Left lobe of liver (tissue), 2 donors: ENCODE measurements at regions not wholly inside any gene's neighbourhood (a gene's known extent, or its start where the extent isn't known, plus 50 kb on each side); places are given as distances from the start of the nearest gene placed in this dataset.
A peak's percentile ranks its signal among the peaks of the same experiment; 100 is the strongest.
"Not testable (repeated sequence)": the region's sequence is repeated elsewhere in the genome, so short reads cannot be mapped to it uniquely, and the experiment has no call there.

Source experiments
- ATAC-seq: fragments of 200-7000 bp; cut with Tn5 transposase; one replicate; pipeline ENCODE4 v1.9.1; 2020; ENCODE audit warnings: mild to moderate bottlenecking, moderate library complexity
- DNase-seq: peaks from one replicate; pipeline ENCODE4 v3.0.0-alpha.2; 2020; ENCODE audit warnings: low spot score
- donor health status: DM: no; HTN: no; CAD: no; lungs with moderate emphysema.
- donor health status: DM: no; HTN: yes; CAD: no.

- no peak for ATAC-seq
- DNase-seq: no peak
Measured at GRCh38 chr11:34757026-34757451, 136.1 kb downstream of the EHF start.

GRCh38 chr11:34756591-34756990 lies 135.7 kb downstream of the EHF start:
- ATAC-seq (no peak), DNase-seq (no peak)

DNA sequence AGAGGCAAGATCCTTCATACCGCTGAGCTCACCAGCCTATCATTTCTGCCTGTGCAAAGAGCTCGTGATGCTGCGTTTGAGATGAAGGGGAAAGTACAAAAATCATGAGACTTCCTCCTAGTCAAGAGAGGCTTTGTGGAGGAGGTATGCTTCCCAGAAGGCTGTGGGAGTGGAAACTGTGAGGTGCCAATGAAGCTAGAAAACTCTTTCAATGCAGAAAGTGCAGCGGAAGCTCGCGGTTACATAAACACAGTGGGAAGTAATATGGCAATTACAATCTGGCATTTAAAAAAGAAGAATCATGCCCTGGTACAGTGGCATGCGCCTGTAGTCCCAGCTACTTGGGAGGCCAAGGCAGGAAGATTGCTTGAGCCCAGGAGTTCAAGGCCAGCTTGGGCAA lies 134.8 kb downstream of the EHF start:
- no peak for ATAC-seq
- no peak for DNase-seq

GRCh38 chr11:34754171-34754823 lies 133.4 kb downstream of the EHF start:
- no peak for DNase-seq
- ATAC-seq: no peak

GRCh38 chr11:34750692-34751405 lies 130.0 kb downstream of the EHF start:
- ATAC-seq (no peak), DNase-seq (no peak)

DNA sequence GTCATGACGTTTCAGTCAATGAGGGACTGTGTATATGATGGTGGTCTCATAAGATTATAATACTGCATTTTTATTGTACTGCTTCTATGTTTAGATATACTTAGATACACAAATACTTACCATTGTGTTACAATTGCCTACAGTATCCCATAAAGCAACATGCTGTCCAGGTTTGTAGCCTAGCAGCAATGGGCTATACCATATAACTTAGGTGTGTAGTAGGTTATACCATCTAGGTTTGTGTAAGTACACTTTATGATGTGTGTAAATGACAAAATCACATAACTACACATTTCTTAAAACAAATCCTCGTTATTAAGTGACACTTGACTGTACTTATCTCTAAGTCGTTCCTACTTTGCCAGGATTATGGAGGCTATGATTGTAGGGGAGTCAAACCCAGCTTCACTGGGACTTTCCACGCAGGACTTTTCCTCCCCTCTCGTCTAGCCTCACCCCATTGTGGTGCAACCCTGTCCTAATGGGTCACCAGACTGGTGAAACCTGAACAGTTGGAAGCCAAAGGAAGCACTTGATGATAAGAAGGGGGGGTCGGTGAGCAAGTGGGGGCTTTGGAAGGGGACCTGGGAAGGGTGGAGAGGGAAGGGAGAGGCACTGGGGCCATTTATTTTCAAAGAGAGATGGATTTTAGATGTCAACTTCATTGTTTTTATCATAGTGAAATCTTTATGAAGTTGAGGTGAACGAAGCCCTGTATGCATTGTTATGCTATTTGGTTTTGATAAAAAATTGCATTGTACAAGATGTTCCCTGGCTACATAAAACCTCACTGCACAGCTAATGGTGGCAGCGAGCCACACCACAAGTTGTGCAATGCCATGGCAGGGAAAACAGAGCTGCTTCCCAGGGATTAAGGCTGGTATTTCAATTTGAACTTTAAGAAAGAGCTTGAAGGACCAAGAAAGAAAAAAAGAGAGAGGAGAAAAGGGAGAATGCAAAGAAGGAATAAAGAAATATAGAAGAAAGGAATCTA lies 129.1 kb downstream of the EHF start:
- DNase-seq: peak; percentile 79

GRCh38 chr11:34748036-34748435 lies 127.1 kb downstream of the EHF start:
- DNase-seq: no peak
- ATAC-seq: no peak

More for the DNA sequence above, 129.1 kb downstream of the EHF start:
- peak; percentile 85 for ATAC-seq

- no peak for ATAC-seq
- no peak for DNase-seq
Measured at GRCh38 chr11:34747251-34747650, 126.4 kb downstream of the EHF start.

- peak; percentile 88 for ATAC-seq
- DNase-seq: no peak
Measured at GRCh38 chr11:34745195-34745594, 124.3 kb downstream of the EHF start.

DNA sequence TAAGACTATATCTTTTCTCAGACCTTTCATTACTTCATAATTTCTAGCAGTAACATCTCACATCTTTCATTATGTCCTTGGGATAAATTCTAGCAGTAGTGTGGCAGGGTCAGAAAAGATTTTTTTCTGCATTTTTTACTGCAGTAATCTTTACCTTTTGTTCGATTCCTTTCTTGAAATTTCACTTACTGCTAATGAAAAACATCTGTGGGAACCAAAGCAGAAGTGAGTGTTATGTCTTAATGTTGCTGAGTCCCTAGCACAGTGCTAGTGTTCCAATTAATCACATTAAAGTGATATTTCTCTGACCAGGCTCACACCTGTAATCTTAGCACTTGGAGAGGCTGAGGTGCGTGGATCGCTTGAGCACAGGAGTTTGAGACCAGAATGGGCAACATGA lies 123.6 kb downstream of the EHF start:
- ATAC-seq: no peak
- DNase-seq: no peak

DNA sequence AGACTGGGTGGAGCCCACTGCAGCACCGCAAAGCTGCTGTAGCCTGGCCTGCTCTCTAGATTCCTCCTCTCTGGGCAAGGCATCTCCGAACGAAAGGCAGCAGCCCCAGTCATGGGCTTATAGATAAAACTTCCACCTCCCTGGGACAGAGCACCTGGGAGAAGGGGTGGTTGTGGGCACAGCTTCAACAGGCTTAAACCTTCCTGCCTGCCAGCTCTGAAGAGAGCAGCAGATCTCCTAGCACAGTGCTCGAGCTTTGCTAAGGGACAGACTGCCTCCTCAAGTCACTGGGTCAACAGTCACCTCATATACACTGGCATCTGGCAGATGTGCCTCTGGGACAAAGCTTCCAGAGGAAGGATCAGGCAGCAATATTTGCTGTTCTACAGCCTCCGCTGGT lies 117.3 kb downstream of the EHF start:
- ATAC-seq: no peak
- no peak for DNase-seq

DNA sequence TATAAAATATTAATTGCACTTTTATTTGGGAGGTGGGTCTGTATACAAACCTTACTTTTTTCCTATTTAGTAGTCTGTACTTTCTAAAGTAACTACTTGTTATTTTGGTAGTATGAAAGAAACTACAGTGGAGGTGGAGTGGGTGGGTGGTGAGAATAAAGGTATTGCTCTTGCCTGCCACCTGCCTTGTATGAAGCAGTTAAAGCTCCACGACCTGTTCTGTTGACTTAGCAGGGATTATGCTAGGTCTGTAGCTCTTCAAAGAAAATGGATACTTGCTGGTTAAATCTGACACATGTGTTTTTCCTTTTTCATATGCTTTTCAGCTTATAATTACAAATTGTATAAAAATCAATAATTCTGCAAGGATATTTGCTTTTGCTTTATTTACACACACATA lies 111.9 kb downstream of the EHF start:
- ATAC-seq (peak; percentile 47), DNase-seq (no peak)

DNA sequence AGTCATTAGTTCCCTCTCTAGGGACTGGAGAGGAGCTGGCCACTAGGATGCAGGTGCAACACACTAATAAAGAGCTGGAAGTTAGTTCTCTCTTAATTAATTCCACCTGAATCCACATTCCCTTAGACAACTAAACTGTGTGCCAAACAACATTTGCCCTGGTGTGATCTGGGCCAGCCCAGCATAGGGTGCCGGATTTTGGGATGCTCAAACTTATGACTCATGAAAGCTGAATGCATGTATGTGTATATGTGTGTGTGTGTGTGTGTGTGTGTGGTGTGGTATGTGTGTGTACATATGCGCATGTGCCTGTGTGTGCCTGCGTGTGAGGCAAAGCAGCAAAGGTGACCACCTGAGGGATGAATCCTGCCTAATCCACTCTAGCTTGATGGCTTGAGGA lies 110.7 kb downstream of the EHF start:
- ATAC-seq (no peak), DNase-seq (no peak)

- DNase-seq (no peak), ATAC-seq (no peak)
Measured at GRCh38 chr11:34730544-34731295, 109.8 kb downstream of the EHF start.

- no peak for DNase-seq
- ATAC-seq: no peak
Measured at GRCh38 chr11:34728609-34729008, 107.7 kb downstream of the EHF start.

- ATAC-seq: no peak
- DNase-seq: no peak
Measured at GRCh38 chr11:34727228-34727737, 106.4 kb downstream of the EHF start.

DNA sequence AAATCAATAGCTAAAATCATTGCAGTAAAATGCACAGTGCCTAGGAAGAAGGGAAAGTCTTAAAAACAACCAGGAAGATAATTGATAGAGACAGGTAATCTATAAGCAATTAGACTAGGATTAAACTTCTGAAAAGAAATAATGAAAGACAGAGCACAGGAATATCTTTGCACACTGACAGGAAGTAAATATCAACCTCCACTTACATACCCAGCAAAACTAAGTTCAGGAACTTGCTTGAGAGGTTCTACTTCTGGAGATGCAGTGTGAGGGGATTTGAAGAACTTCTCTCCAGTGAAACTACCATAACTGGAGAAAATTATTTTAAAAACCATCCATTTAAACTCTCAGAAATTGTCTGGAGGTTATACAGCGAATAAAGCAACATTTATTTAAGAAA lies 104.1 kb downstream of the EHF start:
- no peak for ATAC-seq
- DNase-seq: no peak

GRCh38 chr11:34721646-34722045 lies 100.8 kb downstream of the EHF start:
- DNase-seq (no peak), ATAC-seq (peak; percentile 17)

DNA sequence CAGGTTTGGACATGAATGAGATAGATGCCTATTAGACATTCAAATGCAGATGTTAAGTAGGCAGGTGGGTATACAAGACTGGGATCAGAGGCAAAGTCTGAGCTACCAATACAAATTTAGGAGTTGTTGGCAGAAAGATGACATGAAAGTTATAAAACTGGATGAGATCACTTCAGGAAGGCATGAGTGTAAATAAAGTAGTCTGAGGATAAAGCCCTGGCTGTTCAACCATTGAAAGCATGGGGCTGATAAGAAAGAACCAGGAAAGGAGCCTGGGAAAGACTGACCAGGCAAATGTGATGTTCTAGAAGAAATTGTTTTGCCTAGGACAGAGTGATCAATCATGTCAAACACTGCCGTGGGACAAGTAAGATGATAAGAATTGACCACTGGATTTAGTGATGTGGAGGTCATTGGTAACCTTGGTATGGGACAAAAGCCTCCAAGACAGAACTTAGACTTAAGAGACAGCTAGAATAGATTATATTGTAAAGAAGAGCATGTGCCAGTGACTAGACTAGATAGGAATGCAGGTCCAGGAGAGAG lies 98.5 kb downstream of the EHF start:
- DNase-seq (no peak), ATAC-seq (no peak)

DNA sequence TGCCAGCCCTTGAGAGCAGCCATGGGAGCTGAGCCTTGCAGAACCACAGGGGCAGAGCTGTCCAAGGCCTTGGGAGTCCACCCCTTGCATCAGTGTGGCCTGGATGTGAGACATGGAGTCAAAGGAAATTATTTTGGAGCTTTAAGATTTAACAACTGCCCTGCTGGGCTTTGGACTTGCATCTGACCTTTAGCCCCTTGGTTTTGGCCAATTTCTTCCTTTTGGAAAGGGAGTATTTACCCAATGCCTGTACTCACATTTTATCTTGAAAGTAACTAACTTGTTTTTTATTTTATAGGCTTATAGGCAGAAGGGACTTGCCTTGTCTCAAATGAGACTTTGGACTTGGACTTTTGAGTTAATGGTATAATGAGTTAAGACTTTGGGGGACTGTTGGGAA lies 92.7 kb downstream of the EHF start:
- DNase-seq: not testable (repeated sequence)
- peak; percentile 46 for ATAC-seq
